ENCODE measurements at regions not wholly inside any gene's neighbourhood (a gene's known extent, or its start where the extent isn't known, plus 50 kb on each side); places are given as distances from the start of the nearest gene placed in this dataset.
"Not testable (repeated sequence)": the region's sequence is repeated elsewhere in the genome, so short reads cannot be mapped to it uniquely, and the experiment has no call there.

GRCh38 chr13:53101883-53102282 is 73.3 kb downstream of the OLFM4 start:
- no peak for DNase-seq

DNA sequence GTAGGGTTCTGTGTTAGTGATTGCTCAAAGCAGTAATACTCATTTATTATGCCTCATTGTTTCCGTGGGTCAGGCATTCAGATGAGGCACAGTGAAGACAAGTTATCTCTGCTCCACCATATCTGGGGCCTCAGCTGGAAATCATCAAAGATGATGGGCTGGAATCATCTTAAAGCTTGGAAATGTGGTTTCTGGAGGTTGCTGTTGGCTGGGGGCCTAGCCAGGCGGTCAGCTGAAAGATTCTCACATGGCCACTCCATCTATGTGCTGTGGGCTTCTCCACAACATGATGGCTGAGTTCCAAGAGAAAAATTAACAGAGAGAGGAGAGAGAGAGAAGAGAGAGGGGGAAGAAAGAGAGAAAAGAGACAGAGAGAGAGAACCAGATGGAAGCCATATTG is 75.5 kb downstream of the OLFM4 start:
- DNase-seq: no peak

GRCh38 chr13:53105477-53105876 is 76.9 kb downstream of the OLFM4 start:
- no peak for DNase-seq

- DNase-seq: no peak
These were observed 77.3 kb downstream of the OLFM4 start for GRCh38 chr13:53105890-53106289.

- no peak for DNase-seq
These were observed 81.6 kb downstream of the OLFM4 start for GRCh38 chr13:53110181-53110580.

- no peak for DNase-seq
These were observed 82.0 kb downstream of the OLFM4 start for GRCh38 chr13:53110614-53111013.

DNA sequence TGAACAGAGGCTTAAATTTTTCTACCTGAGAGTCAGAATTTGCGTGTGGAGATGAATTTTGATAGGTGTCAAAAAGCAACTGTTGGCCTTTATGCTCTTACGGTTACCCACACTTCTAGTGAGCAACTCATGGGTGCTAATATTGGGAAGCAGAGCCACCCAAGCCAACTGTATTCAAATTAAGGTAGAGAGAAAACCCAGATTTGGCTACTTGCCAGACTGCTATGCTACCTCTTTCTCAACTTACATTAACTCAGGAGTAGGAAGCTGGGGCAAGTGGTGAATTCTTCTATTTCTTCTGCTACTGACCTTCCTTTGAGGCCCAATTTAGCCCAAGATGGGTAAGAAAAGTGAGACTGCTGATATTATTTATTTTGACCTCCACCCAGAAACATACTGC is 83.9 kb downstream of the OLFM4 start:
- DNase-seq: no peak

- DNase-seq: not testable (repeated sequence)
These were observed 88.4 kb downstream of the OLFM4 start for GRCh38 chr13:53117048-53117447.

DNA sequence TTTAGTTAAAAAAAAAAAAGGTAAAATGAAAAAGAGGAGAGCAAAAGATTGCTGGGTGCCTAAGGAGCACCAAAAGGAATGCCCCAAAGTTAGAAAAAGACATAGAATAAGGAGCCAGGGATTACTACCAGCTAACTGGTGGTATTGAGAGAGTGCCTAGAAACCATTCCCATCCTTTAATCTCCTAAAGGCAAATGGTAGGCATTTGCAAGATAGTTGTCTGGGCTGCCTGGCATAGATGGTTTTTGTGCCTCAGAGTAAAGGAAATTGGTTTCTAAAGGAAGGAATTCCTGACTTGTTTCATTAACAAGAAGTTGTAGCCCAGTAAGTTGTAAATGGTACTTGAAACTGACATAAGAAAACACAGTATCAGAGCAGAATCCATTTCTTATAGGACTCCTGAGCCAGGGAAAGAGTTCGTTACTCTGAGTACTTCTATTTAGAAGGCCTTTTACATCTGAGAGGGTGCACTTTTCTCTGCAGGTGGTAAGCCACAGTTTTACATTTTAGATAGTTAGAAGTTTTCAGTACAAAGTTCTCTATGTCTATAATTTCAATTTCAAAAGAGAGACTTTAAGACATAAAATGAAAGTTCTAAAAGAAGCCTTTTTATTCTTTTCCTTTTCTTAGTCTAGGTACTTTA is 92.6 kb downstream of the OLFM4 start:
- DNase-seq: no peak

GRCh38 chr13:53121919-53122318 is 93.3 kb downstream of the OLFM4 start:
- DNase-seq: no peak

GRCh38 chr13:53123536-53123935 is 94.9 kb downstream of the OLFM4 start:
- DNase-seq: no peak

- no peak for DNase-seq
These were observed 96.0 kb downstream of the OLFM4 start for GRCh38 chr13:53124623-53125022.

DNA sequence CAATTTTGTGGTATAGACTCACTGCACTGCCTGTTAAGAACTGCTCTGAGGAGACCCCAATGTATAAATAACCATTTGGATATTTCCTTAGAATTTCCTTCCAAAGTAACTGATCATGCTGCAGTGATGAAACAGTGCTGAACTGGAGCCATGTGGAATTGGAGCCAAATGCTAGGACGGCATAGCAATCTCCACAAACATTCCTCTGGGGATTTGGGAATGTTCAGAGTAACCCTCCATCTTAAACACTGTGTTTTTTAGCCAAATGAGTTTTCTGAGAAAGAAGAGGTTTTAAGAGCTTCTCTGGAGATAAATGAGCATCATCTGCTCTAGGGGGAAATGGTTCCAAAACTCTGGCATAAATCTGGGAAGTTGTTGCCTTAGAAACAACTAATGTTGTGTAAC is 98.2 kb downstream of the OLFM4 start:
- no peak for DNase-seq

- no peak for DNase-seq
These were observed 98.8 kb downstream of the OLFM4 start for GRCh38 chr13:53127373-53127772.

GRCh38 chr13:53129864-53130393 is 101.3 kb downstream of the OLFM4 start:
- DNase-seq: no peak

DNA sequence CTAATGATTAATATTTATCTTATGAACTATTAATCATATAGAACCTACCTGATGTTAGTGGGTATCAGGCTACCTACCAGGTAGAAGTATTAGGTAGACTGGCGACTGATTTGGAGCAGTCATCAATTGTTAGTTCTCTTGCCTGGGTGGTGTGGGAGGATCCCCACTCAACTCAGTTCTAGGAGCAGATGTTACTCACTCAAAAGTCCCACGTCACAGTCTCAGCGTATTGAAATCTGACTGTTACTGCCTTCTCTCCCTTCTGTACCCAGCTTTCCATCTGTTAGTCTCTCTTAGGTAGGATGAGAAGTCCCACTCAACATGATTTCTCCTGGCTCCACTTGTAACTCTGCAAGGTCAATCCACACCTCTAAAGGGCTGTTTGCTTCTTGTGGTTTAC is 102.7 kb downstream of the OLFM4 start:
- DNase-seq: no peak

DNA sequence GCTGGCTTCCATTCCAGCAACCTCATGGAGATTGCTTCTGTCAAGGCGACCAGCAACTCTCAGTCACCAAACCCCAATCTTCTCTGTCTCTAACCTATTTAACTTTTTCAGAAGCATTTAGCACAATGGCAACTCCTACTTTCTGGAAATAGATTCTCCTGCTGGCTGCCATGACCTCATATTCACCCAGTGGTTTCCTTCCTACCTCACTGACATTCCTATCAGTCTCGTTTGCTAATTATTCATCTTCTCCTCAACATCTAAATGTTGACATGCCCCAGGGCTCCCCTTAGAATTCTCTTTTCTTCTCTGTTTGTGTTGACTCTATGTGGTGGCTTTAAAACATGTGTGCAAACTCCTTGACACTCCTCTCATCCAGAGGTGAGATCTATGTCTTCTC is 106.7 kb downstream of the OLFM4 start:
- no peak for DNase-seq

- DNase-seq: no peak
These were observed 108.1 kb downstream of the OLFM4 start for GRCh38 chr13:53136554-53137215.

- DNase-seq: no peak
These were observed 109.2 kb downstream of the OLFM4 start for GRCh38 chr13:53137779-53138178.

DNA sequence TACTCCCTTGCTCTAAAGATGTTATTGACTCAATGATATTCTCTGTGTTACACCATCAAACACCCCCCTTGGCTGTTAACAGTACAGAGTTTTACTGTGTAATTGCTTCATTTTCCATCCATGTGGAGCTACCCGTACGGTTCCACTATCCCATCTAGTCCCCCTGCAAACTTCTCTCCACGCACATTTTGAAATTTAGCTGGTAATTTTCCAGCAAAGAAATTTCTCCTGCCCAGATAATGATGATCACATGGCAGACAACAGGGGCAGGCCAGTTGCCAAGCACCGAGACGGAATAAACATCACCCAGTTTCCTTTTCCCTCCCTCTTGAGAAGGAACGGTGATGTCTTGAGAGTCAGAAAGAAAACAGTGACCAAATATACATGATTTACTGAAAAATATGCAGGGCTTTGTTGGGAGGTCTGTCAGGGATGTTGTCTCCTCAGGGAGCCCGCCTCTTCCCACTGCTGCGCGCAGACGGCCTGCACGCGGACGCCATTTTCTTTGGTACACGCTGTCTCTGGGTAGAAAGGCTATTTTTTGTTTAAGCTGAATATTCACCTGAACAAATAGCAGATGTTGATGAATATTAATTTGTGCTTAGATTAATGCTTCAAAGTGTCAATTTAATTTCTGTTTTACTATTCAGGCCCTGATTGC is 109.9 kb downstream of the OLFM4 start:
- peak in 1 of 56 donors; percentile 13 for DNase-seq

GRCh38 chr13:53141336-53141735 is 112.7 kb downstream of the OLFM4 start:
- DNase-seq: no peak

DNA sequence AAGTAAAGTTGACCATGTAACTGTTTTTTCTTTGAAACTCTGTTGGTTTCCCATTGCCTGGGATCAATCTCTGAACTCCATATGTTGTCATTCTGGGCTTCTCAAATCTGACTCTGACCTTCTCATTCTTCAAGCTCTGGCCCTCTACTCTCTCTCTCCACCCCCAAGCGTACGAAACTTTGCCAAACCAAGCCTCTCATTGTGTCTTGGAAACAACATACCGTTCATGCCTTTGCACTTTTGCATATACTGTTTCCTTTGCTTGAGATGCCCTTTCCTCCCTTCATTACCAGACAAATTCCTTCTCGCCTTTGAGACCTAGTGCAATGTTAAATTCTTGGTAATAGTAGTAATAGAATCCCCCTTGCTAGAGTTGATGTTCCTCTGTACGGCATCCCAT is 113.7 kb downstream of the OLFM4 start:
- DNase-seq: no peak
